Activated CD4-positive, alpha-beta T cell treated with anti-CD3 and anti-CD28 coated beads for 48 hours (primary cell): ENCODE measurements at regions not wholly inside any gene's neighbourhood (a gene's known extent, or its start where the extent isn't known, plus 50 kb on each side); places are given as distances from the start of the nearest gene placed in this dataset.
"Not testable (repeated sequence)": the region's sequence is repeated elsewhere in the genome, so short reads cannot be mapped to it uniquely, and the experiment has no call there.

Source experiments
- DNase-seq: peaks from one replicate; pipeline ENCODE4 v3.0.0-alpha.2; 2020

DNA sequence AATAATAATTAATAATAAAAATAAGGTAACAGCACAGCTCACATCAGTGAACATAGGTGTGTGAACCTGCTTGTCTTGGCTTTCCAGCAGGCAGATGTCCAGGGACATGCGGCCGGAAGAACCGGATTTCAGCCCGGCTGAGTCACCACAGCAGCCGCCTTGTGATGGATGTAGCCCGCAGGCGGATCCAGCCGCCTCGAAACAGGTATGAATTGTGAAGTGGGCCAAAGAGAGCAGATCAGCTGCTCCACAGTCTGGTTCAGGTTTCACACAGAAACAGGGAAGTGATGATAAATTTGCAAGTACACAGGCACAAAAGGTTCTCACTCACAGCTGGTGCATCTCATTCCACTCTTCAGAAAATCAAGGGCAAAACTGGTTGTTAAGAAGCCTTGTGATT lies 55.1 kb downstream of the ID4 start:
- DNase-seq: no peak

DNA sequence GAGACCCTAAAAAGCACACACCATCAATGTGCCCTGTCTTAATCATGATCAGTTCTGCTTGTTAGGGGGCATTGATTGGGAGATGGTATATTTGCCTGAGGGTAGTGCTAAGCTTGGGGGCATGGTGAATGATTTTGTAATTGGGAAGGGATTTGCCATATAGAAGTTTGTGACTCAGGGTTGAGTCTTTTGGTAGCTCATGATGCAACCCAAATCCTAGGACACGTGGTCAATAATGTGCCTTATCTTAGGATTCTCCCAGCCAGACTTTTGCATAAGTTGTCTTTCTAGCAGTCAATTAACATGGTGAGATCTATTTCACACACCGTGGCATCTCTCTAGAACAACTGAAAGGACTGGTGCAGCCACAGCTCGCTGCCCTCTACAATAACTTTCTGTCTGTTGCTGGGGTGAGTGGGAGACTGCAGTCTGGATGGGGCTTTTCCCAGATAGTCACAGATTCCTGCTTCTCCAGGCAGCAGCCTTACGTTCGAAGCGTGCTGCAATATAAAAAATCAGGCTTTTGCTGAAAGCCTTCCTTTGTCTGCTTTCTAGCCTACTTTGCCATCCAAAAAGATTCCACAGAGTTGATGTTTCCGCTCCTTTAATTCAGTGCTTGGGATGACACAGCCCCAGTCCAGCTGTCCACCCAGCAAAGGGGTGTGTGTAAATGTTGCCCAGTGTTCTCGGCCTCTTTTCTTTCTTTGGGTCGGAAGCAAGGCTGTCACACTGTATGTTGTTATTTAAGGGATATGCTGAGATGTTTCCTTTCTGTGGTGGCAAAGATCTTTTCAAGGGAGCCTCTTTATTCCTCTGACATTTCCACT lies 58.9 kb downstream of the ID4 start:
- no peak for DNase-seq

DNA sequence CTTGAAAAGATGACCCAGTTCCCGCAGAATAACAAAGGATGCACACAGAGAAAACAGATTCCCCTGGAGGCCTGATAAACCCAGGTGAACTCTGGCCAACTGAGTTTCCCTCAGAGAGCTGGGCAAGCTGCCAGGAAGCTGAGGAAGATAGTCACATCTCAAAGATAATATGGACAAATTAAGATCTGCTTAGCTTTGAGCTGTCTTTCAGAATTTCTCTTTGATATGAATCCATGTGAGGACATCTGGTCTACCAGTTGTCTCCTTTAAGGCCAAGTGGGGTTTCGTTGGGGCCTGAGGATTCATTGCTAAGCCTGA lies 59.5 kb downstream of the ID4 start:
- DNase-seq: no peak

DNA sequence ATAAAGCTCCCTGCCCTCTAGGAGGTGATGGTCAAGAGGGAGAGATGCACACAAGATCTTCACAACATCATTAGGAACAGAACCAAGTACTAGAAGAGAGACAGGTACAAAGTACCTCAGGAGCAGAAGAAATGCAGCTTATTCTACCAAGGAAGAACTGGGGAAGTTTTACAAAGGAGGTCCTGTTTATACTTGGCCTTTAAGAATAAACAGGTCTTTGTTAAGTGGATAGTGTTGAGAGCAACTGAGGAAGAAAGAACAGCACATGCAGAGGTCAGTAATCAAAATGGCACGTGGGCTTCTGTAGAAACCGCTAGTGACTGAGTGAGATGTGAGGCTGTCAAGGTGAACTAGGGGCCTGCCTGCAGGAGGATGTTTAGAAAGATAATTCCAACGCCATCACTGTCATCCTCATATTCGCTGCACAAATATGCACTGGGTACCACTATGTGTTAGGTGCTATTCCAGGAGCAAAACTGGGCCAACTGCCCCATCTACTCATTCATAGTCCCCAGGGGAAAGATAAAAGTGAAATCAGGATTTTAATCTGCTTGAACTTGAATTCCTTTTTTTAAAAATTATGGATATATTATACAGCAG lies 61.1 kb downstream of the ID4 start:
- DNase-seq: no peak

DNA sequence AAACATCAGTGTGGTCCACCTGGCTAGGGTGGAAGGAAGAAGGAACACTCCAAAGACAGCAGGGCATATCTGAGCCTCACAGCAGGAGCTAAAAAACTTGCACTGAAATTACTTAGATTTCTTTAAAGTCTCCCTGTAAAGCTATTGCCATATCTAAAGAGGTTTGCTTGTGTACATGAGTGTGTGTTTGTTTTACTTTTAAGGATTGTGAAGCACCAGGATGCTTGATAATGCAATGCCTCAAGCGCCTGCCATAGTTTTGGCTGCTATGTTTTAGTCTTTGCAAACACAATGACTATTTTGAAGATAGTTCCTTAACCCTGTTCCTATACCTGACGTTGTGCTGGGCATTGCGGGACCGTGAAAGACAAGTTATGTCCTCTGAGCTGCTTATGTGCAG lies 65.0 kb downstream of the ID4 start:
- no peak for DNase-seq

DNA sequence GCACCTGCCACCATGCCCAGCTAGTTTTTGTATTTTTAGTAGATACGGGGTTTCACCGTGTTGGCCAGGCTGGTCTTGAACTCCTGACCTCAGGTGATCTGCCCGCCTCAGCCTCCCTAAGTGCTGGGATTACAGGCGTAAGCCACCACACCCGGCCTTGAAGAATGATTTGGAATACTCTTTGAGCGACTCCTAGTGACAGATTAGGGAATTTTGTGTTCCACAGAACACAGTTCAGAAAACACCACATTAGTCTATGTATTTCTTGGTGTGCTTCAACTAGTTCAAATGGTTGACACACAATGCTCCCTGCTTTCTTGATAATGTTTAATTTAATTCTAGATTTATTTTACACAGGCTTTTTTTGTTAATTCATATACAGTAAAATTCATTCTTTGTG lies 67.2 kb downstream of the ID4 start:
- not testable (repeated sequence) for DNase-seq

DNA sequence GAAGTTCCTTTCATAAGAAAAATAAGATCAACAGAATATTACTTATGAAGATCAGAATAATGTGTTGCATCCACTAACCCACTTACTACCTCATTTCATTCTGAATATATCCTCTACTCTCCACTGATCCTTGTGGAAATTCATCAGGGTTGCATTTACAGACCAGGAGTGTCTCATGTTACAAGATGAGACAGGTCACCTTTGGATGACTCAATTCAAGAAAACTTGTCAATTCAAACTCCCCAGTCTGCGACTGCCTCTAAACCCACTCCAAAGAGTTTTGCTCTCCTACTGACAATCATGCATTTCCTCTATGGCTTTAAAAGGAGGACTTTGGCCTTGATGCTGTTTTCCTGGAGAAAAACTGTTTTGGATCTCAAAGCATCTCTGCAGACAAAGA lies 68.4 kb downstream of the ID4 start:
- no peak for DNase-seq

DNA sequence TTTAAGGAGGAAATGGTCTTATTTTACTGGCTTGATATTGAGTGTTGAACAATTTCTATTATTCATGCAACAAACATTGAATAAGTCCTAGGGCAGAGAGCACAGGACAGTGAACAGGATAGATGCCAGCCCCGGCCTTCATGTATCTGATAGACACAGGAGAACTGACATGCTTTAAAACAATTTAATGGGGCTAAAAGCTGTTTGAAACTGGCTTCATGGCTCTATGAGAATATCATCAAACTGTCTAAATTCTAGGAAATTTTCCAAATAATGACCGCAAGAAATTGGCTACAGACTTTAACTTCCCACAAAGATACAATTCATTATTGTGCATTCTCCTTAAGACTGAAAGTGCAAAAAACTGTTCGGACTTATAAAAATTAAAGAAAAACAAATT lies 69.0 kb downstream of the ID4 start:
- no peak for DNase-seq

DNA sequence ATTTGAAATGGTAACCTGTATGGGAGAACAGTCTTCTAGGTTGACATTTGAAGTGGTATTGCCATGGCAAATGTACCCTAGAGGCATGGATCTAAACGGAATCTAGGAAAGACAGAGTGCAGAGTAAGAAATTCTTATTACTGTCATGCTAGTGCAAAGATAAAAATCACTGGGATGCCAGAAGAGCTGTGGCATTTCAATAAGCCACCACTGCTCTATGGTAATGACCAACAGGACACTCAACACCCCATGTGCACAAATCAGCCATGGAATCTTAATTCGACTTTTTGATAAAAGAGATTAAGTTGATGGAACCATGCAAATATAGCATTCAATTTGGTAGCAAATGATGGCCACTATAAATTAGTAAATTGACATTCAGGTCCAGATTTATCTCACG lies 74.1 kb downstream of the ID4 start:
- DNase-seq: no peak

DNA sequence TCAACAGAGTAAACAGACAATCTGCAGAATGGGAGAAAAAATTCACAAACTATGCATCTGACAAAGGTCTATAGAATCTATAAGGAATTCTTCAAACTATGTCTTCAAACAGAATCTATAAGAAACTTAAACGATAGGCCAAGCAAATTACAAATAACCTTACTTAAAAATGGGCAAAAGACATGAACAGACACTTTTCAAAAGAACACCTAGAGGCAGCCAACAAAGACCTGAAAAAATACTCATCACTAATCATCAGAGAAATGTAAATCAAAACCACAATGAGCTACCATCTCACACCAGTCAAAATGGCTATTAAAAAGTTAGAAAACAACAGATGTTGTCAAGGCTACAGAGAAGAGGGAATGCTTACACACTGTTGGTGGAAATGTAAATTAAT lies 81.3 kb downstream of the ID4 start:
- no peak for DNase-seq

DNA sequence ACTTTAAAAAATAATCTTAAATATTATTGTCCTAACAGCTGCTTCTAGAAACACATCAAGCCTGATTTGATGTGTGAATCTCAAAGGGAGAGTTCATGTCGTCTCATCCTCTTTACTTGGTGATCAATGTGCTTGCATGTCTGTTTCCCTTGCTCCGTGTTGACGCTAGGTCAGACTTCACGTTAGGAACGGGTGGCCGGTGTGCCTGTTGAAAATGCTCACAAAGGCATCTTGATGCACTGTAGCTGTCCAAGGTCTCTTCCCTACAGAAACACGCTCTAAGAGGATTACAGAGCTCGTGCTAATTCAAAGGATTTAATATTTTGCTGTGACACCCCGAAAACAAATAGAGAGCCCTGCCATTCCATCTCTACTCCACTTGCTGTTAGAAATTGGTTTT lies 84.6 kb downstream of the ID4 start:
- DNase-seq: no peak

DNA sequence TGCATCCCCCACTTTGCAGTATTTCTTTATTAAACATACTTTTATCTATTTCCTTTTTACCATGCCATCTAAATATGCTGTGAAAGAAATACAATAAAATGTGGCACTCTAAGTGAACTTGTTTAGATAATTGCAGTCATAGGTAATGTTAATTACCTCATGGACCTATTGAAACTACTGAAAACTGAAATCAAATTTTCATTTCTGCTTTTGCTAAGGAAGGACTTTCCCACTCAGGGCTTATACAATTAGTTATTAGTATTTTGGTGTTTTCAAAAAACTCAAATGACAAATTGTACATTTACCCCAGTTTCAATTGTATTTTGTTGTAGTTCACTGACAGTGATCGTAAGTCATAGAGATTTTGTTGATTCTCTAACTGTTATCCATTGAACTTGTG lies 88.4 kb downstream of the ID4 start:
- no peak for DNase-seq

DNA sequence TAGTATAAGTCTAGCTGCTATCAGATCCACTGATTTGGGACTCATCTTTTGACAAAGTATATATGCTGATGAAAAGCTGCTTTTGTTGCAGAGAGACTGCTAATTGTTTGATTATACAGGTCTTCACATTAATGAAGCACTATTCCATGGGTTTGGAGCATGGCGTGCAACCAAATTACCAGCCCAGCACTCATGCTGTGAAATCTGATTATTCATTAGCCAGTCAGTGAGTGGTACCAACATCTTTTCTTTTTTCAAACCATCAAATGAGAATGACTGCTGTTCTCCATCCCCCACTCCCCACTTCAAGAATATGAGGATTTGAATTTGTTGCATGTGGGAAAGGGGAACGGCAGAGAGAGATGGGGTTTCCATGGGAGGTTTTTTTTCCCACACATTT lies 91.3 kb downstream of the ID4 start:
- no peak for DNase-seq

DNA sequence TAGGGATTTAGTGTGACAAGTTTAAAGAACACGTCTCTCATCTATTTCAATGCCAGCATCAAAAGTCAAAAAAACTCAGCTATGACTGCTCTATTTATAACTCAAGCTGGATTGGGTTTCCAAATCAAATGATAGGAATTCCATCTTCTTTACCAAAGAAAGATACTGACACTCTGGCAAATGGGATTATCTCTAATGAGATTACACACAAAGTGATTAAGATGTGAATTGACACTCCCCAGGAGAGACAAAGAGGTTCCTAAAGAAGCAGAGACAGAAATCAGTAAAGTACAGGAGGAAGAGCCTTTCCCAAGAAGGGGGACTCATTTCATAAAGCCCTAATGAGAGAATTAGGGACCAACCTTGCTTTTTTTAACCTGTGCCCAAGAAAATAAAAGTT lies 92.1 kb downstream of the ID4 start:
- no peak for DNase-seq

DNA sequence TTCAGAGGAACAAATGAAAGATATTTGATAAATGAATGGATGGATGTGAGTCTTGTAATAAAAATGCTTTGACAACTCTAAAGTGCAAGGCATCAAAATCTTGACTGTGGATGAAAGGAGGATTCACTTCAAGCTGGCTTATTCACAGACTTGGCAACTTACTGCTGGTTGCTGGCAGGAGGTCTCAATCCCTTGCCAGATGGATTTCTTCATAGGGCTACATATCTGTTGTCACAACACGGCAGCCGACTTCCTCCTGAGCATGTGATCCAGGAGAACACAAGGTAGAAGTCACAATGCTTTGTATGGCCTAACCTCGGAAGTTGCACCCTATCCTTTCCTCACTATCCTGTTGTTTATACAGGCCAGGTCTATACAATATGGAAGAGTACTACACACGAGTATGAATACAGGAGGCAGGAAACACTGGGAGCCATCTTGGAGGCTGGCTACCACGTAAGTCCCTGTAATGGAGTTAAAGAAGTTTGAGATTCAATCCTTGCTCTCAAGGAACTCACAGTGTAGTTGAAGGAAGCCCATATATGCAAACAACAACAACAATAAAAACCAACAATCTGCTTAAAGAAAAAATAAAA lies 97.9 kb downstream of the ID4 start:
- DNase-seq: no peak

DNA sequence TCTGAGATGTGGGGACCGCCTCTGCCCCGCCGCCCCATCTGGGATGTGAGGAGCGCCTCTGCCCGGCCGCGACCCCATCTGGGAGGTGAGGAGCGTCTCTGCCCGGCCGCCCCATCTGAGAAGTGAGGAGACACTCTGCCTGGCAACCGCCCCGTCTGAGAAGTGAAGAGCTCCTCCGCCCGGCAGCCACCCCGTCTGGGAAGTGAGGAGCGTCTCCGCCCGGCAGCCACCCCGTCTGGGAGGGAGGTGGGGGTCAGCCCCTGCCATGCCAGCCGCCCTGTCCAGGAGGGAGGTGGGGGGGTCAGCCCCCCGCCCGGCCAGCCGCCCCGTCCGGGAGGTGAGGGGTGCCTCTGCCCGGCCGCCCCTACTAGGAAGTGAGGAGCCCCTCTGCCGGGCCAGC lies 102.2 kb downstream of the ID4 start:
- not testable (repeated sequence) for DNase-seq

DNA sequence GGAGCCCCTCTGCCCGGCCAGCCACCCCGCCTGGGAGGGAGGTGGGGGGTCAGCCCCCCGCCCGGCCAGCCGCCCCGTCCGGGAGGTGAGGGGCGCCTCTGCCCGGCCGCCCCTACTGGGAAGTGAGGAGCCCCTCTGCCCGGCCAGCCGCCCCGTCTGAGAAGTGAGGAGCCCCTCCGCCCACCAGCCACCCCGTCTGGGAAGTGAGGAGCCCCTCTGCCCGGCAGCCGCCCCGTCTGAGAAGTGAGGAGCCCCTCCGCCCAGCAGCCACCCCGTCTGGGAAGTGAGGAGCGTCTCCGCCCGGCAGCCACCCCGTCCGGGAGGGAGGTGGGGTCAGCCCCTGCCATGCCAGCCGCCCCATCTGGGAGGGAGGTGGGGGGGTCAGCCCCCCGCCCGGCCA lies 102.8 kb downstream of the ID4 start:
- DNase-seq: not testable (repeated sequence)

DNA sequence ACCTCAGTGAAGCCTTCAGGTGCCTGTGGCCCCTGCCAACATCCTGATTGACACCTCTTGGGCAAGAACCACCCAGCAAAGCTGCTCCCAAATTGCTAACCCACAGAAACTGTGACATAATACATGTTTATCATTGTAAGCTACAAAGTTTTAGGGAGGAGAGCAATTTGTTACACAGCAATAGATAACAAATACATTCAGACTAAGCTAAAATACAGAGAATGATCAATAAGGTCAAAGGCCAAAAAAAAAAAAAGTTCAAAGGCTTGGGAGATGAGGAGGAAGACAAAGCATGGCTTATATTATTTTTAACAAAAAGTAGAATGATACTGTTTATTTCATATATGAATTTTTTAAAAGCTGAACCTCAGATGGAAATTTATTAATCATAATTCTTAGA lies 105.9 kb downstream of the ID4 start:
- DNase-seq: no peak

DNA sequence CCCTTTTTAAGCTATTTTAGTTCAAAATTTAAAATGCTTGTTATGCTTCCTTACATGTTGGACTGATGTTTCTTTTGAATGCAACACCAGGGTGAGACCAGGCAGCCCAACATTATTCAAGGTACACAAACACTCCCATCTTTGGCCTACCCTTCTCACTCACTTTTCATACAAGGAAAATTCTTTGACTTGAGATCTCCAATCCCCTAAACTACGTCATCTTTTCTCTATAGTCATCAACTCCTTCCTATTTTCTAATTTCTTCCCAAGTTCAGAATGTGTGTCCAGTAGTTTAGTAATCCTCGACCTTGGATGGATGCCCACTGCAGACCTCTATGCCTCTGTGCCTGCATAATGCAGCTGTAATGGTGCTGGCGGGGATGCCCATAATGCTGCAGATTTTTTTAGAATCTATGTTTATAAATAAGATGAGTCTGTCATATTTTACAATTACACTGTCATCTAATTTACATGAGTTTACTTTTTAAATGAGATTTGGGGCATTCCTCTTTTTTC lies 108.7 kb downstream of the ID4 start:
- no peak for DNase-seq

DNA sequence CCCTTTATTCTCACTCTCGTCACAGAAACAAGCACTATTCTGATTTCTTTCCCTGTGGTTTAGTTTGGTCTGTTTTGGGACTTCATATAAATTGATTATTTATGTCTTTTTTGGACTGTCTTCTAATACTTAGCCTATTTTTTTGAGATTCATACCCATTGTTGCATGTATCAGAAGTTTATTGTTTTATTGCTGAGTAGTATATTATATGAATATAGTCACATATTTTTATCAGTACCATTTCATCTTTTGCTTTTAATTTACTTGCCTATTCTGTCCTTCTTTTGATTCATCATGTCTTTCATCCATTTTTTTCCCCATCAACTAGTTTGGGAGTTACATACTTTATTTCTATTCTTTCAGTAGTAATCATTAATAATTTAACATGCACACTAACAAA lies 112.0 kb downstream of the ID4 start:
- no peak for DNase-seq

DNA sequence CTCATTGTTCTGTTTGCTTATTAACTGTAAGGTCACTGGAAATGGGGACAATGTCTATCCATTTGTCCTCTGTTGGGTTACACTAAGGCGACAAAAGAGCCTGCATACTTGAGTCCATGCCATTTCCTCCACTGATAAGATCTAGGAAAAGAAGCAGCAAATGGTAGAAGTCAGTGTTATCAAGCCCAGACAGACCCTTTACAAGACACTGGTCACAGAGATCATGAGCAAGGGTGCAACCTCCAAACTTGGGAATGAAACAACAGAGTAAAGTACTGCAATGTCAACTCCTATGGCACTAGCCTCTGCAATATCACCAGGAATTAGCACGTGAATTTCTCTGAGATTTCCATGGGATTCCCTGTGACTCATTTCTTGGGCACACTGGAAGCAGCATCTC lies 126.9 kb downstream of the ID4 start:
- no peak for DNase-seq

DNA sequence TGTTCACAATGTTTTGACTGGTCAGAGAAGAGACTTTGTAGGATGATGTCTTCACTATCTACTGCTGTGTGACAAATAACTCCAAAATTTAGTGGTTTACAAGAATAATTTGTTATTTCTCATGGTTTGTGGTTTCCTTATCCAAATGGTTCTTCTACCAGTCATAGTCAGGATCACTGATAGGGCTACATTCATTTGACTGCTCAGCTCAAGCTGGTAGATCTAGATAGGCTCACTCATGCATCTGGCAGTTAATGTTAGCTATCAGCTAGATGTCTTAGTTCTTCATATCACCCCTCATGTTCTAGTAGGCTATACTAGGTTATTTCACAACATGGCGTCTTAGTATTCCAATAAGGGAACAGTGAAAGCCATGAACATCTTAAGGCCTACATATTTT lies 131.0 kb downstream of the ID4 start:
- DNase-seq: no peak

DNA sequence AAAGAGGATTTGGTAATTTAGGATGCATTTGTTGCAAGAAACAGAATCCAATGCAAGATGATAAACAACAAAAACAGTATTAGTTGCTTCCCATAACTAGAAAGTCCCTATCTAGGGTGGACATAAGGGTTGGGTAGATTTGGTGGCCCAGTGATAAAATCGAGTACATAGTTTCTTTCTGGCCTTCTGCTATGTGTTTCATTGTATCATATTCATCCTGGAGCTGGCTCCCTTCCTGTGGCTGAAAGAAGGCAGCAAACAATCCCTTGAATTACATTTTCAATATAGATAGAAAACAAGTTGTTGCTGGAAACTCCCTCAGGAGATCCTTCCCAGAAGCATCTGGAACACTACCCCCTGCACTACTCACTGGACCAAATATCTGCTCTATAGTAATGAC lies 135.1 kb downstream of the ID4 start:
- DNase-seq: no peak

DNA sequence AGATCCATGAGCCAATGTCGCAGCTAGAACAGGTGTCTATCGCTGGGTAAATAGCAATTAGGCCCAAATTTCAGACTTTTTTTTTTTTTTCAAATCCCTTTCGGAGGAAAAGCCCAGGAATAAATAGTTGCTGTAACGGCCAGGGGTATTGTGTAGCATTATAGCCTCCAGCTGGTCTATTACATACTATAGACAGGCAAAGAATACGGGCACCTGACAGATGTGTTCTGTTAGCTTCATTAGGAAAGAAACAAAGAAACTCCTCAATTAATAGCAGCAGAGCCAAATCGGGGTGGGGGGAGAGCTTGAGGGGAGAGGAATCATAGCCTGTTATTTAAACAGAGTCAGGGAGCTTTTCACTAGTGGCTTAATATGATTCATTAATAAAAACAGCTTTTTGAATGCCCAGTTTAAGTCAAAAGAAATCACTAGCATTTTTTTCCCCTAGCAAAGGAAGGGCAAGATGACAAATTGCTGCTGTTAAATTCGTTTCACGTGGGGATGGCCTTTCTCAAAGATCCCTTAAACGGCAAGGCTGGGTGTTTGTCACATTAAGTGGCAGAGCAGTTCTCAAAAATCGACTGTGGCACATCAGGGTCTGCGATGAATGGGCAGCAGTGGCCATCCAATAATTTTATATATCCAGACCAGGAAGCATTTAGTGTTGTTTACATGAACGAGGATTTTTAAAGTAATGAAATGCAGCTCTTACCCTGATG lies 139.4 kb downstream of the ID4 start:
- DNase-seq: no peak
